ENCODE measurements at regions not wholly inside any gene's neighbourhood (a gene's known extent, or its start where the extent isn't known, plus 50 kb on each side); places are given as distances from the start of the nearest gene placed in this dataset.

DNA sequence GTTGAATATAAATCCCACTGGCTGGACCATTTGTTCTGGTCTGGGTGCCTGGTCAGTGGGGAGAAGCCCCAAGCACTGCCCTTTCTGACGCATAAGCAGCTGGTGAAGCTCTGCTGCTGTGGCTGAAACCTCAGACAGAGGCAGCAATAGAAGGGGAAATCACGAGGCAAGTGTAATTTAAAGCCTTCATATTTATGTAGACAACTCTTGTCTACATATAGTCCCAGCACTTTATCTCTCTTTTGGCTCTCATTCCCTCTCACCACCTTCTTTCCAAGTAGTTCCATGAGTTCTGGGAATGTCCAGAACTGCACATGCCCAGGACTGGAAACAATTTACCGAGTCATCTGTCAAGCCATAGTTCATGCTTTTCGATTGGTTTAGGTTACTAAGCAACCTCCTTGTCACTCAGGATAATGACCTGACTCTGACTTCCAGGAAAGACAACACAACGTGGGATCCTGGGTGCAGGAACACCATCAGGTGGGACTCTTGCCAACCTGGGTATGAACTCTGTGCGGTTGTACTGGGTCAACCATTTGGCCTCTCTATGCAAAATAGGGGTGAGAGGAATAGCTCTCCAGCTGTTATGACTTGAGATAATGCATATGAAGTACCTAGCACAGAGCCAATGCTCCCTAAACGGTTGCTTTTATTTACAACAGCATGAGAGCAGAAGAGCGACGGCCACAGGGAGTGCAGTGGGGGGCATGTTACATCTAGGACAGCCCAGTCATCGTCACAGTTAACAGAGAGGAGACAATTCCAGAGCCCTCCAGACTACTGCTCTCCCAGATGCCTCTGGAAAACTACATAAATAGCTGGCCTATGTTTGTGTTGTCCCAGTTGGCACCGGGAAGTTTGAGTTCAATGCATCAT lies 321.9 kb downstream of the FOXO1 start:
- Mint-ChIP-seq H3K27me3 (ENCODE audit: insufficient read depth) (no peaks in the 10 kb centered on the region; the same call in none of the 2 replicates), H3K27ac (no peak overlapping the region), H3K36me3 (ENCODE audit: low read depth) (no peaks in the 10 kb centered on the region), H3K9me3 (no peaks in the 10 kb centered on the region; the same call in 1 of the 2 replicates), H3K4me3 (no peak overlapping the region), H3K4me1 (ENCODE audit: low read depth) (no peaks in the 10 kb centered on the region; the same call in 1 of the 2 replicates)
- TF ChIP-seq, protein P1, sequence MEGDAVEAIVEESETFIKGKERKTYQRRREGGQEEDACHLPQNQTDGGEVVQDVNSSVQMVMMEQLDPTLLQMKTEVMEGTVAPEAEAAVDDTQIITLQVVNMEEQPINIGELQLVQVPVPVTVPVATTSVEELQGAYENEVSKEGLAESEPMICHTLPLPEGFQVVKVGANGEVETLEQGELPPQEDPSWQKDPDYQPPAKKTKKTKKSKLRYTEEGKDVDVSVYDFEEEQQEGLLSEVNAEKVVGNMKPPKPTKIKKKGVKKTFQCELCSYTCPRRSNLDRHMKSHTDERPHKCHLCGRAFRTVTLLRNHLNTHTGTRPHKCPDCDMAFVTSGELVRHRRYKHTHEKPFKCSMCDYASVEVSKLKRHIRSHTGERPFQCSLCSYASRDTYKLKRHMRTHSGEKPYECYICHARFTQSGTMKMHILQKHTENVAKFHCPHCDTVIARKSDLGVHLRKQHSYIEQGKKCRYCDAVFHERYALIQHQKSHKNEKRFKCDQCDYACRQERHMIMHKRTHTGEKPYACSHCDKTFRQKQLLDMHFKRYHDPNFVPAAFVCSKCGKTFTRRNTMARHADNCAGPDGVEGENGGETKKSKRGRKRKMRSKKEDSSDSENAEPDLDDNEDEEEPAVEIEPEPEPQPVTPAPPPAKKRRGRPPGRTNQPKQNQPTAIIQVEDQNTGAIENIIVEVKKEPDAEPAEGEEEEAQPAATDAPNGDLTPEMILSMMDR (IDR thresholded peaks at IDR 0.05): no peak
- no peak for DNase-seq

DNA sequence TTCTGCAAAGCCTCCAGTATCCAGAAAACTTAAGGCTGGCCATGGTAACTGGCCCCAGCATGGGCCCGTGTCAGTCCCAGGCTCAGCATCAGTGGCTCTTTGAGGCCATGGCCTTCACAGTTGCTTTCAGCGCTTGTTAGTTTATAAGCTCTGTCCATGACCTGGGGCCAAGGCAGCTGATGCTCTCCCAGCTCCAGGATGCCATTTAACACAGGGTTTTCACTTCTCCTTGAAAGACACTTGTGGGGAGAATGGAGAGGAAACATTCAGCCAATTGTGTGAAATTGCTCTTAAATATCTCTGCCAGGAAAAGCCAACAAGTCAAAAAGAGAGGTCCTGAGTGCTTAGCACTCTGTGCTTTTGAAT lies 321.3 kb downstream of the FOXO1 start:
- Mint-ChIP-seq H3K27ac (no peak overlapping the region), H3K4me1 (ENCODE audit: low read depth) (no peaks in the 10 kb centered on the region; the same call in 1 of the 2 replicates)
- DNase-seq: no peak

DNA sequence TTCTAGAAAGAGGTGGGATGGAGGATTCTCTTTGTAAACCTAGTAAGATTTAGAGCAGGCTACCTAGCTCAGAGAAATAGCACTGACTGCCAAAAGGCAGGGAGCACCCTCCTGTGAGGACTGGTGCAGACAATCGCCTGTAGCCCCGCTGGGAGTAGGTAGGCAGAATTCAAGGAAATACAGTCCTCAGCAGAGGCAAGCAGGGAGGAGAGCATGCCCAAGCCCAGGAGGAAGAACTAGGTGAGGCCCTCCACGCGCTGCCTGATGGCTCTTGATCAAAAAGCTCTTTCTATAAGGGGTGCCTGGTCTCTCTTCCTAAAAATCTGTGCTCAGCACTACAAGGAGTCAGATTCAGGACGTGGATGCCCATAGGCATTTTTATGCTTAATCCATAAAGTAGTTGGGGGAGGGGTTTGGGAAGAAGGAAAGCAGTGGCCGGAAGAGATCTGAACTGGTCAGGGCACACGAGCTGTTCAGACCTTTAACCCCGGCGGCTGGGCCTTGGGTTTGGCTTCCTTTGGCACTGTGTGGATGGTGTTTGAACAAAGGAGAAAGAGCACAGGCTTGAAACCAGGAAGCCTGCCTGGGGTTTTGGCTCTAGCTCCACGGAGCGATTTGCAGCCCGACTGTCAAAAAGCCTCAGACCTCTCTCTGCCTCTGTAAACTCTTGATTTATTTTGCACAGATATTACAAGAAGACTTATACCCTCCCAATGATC lies 320.6 kb downstream of the FOXO1 start:
- TF ChIP-seq, protein P1 (IDR thresholded peaks at IDR 0.05): no peak
- no peak overlapping the region for H3K27ac Mint-ChIP-seq
- DNase-seq: no peak
- H3K4me3 Mint-ChIP-seq: no peak overlapping the region
- H3K4me1 Mint-ChIP-seq (ENCODE audit: low read depth): no peaks in the 10 kb centered on the region; the same call in 1 of the 2 replicates
- no peaks in the 10 kb centered on the region for H3K36me3 Mint-ChIP-seq (ENCODE audit: low read depth)
- H3K9me3 Mint-ChIP-seq: no peaks in the 10 kb centered on the region; the same call in 1 of the 2 replicates
- H3K27me3 Mint-ChIP-seq (ENCODE audit: insufficient read depth): no peaks in the 10 kb centered on the region; the same call in none of the 2 replicates

More for the DNA sequence above, 321.3 kb downstream of the FOXO1 start:
- H3K27me3 Mint-ChIP-seq (ENCODE audit: insufficient read depth): no peaks in the 10 kb centered on the region; the same call in none of the 2 replicates
- H3K9me3 Mint-ChIP-seq: no peaks in the 10 kb centered on the region; the same call in 1 of the 2 replicates
- TF ChIP-seq, protein P1 (IDR thresholded peaks at IDR 0.05): no peak
- no peak overlapping the region for H3K4me3 Mint-ChIP-seq
- no peaks in the 10 kb centered on the region for H3K36me3 Mint-ChIP-seq (ENCODE audit: low read depth)

DNA sequence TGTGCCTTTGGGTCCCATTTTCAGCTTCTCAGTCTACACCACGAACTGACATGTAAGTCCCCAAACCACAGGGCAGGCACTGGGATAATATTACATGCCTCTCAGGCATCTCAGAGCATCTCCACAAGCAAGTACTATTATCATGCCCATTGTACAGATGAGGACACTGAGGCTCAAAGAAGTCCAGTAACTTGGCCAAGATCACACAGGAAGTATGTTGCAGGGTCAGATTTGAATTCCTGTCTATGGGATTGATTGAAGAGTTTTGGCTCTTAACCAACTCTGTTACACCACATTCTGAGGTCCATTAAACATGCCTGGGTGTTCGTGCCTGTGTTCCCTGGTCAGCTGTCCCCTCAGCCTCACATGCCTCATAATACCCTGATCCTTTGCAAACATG lies 319.8 kb downstream of the FOXO1 start:
- H3K4me3 Mint-ChIP-seq: no peak overlapping the region
- TF ChIP-seq, protein P1 (IDR thresholded peaks at IDR 0.05): no peak
- no peaks in the 10 kb centered on the region for H3K4me1 Mint-ChIP-seq (ENCODE audit: low read depth)
- no peaks in the 10 kb centered on the region; the same call in none of the 2 replicates for H3K27me3 Mint-ChIP-seq (ENCODE audit: insufficient read depth)
- no peak for DNase-seq
- H3K27ac Mint-ChIP-seq: no peak overlapping the region
- no peaks in the 10 kb centered on the region for H3K36me3 Mint-ChIP-seq (ENCODE audit: low read depth)
- no peaks in the 10 kb centered on the region; the same call in 1 of the 2 replicates for H3K9me3 Mint-ChIP-seq

DNA sequence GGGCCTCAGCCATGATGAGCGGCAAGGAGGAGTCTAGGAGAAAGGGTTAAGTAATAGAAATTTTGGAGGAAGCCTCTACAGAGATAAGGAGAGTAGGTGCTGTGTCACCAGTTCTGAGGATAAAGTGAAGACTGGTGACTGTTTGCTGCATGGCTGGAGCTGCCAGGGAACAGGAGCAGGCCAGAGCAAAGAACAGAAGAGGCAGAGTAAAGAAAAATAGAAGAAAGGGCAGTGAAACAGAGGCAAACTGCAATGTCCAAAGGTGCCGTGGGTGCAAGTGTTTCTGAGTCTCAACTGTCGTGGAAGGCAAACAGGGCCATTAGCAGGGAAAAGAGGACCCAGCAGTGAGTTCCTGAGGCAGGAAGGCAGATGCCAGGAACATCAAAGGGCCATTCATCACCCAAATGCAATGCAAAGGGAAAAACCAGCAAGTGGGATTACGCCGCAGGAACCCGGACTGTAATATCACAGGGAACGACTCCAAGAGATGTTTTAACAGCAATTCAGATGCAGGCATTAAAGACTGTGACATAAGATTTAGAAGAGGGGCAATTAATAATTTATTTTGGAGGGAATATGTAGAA lies 318.3 kb downstream of the FOXO1 start:
- Mint-ChIP-seq H3K9me3 (no peaks in the 10 kb centered on the region; the same call in 1 of the 2 replicates), H3K27me3 (ENCODE audit: insufficient read depth) (peaks cover 6% of the 10 kb centered on the region), H3K4me1 (ENCODE audit: low read depth) (peaks cover 6% of the 10 kb centered on the region), H3K36me3 (ENCODE audit: low read depth) (no peaks in the 10 kb centered on the region), H3K27ac (no peak overlapping the region), H3K4me3 (no peak overlapping the region)
- TF ChIP-seq, protein P1 (IDR thresholded peaks at IDR 0.05): no peak
- DNase-seq: no peak

Data from HFFc6 (cell line).